ENCODE measurements at regions not wholly inside any gene's neighbourhood (a gene's known extent, or its start where the extent isn't known, plus 50 kb on each side); places are given as distances from the start of the nearest gene placed in this dataset.

DNA sequence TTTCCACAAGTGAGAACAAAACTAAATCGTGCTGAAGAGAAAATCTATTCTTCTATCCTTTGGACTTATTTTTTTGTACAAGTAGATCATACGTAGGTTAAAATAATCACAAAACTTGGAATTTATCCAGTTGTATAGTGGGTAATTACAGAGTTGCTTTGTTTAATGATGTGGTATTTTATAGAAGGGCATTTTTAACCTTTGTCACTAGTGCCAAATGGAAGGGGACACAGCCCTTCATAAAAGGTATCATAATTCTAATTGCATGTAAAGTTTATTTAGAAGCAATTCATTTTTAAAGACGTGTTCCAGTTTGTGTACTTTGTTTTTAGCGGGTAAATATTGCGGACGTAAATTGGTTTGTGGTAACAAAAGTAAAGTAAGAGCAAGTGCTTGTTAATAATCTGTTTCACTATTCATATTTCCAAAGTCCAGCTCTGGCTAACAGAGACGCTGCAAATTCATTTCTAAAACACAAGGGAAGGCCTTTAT is 99.5 kb downstream of the ERCC5 start:
- peaks cover 0 to 1% (median 0%) of the 10 kb centered on the region in 4 experiments; a peak in 1 of 7 replicates for H3K27me3 ChIP-seq (replicated peaks in 1 of 4; ENCODE audit: control insufficient read depth in 3 of 4, extremely low read depth in 1 of 4, insufficient read depth in 3 of 4, low read length in 3 of 4)
- H2BK20ac ChIP-seq (ENCODE audit: low read length): no peak overlapping the region
- H3K79me2 ChIP-seq (ENCODE audit: control insufficient read depth in 1 of 2, insufficient read depth in 2 of 2, low read length in 2 of 2): no peaks in the 10 kb centered on the region
- no peak overlapping the region for H3K4ac ChIP-seq (replicated peaks; ENCODE audit: insufficient read length, low read depth, low read length)
- H2BK5ac ChIP-seq (ENCODE audit: low read depth, low read length): no peak overlapping the region
- no peaks in the 10 kb centered on the region for H3K79me1 ChIP-seq (ENCODE audit: low read depth, low read length)
- ChIA-PET POLR2A (ENCODE audit: partially characterized antibody) (no interaction called here), CTCF (ENCODE audit: partially characterized antibody) (interaction anchor here (1.5 kb wide), 1 partner anchor 11 kb away, joined by 3 read pairs; no protein-coding TSS in a partner anchor)
- FAIRE-seq: no peak
- H3K4me3 ChIP-seq (ENCODE audit: extremely low read depth in 1 of 4, insufficient read depth in 2 of 4, low read depth in 3 of 4, low read length in 4 of 4): no peak overlapping the region
- no peak overlapping the region for H3K9ac ChIP-seq (replicated peaks in 1 of 4; ENCODE audit: extremely low read depth in 1 of 4, low read depth in 3 of 4, low read length in 3 of 4)
- no peak overlapping the region for H2BK12ac ChIP-seq (ENCODE audit: low read depth, low read length)
- 90 to 100% methylated on average over 3 to 7 of the region's 7 CpGs for WGBS, 2 experiments (ENCODE audit: extremely low coverage in 1 of 2, insufficient coverage in 1 of 2, insufficient read length in 1 of 2, insufficient replicate concordance in 2 of 2, low coverage in 1 of 2, low lambda C conversion rate in 2 of 2, missing lambda C conversion rate in 1 of 2)
- no peaks in the 10 kb centered on the region for H3K9me3 ChIP-seq (ENCODE audit: insufficient read depth in 2 of 2, low read depth in 1 of 2, low read length in 1 of 2)
- no peak overlapping the region for H4K91ac ChIP-seq (replicated peaks; ENCODE audit: insufficient read length, low read length)
- no peaks in the 10 kb centered on the region for H3K4me1 ChIP-seq (replicated peaks in 1 of 4; ENCODE audit: control insufficient read depth in 3 of 4, insufficient read depth in 4 of 4, low read length in 3 of 4)
- H3K18ac ChIP-seq (ENCODE audit: extremely low read depth, low read length): no peak overlapping the region
- H2AK5ac ChIP-seq (ENCODE audit: low read depth, low read length): no peak overlapping the region
- H2BK15ac ChIP-seq (ENCODE audit: low read length): no peak overlapping the region
- H3K4me2 ChIP-seq (ENCODE audit: insufficient read depth in 1 of 2, low read depth in 2 of 2, low read length in 2 of 2): no peak overlapping the region
- no peak overlapping the region for H3K14ac ChIP-seq (ENCODE audit: insufficient read length)
- H4K8ac ChIP-seq (ENCODE audit: extremely low read depth, insufficient read depth, low read length): no peak overlapping the region
- no peaks in the 10 kb centered on the region; a peak in 1 of 8 replicates for H3K36me3 ChIP-seq (ENCODE audit: control insufficient read depth in 2 of 4, insufficient read depth in 4 of 4, low read length in 3 of 4)
- no peak overlapping the region for H3K56ac ChIP-seq (replicated peaks; ENCODE audit: insufficient read length, low read depth, low read length)
- no peak overlapping the region for H2AFZ ChIP-seq (ENCODE audit: low read length)
- no peak overlapping the region for H3K23ac ChIP-seq (ENCODE audit: insufficient read length)
- H4K20me1 ChIP-seq (replicated peaks in 1 of 2; ENCODE audit: control insufficient read depth in 1 of 2, insufficient read depth in 2 of 2, low read length in 2 of 2): no peaks in the 10 kb centered on the region
- H2BK120ac ChIP-seq (replicated peaks; ENCODE audit: low read depth, low read length): no peak overlapping the region
- DNase-seq (ENCODE audit: low read depth in 1 of 2, low spot score in 2 of 2): no peak
- H4K5ac ChIP-seq (ENCODE audit: insufficient read length, low read depth, low read length): no peak overlapping the region
- no peaks in the 10 kb centered on the region for H3K23me2 ChIP-seq (ENCODE audit: low read depth, low read length)
- H3K27ac ChIP-seq (ENCODE audit: low read depth, low read length): no peak overlapping the region
- no peak for TF ChIP-seq ZNF274 (IDR thresholded peaks at IDR 0.05; ENCODE audit: borderline replicate concordance, extremely low read depth, low read length)
- TF ChIP-seq CHD1 (IDR thresholded peaks at IDR 0.05; ENCODE audit: low read depth, low read length): no peak
- TF ChIP-seq, protein P1, sequence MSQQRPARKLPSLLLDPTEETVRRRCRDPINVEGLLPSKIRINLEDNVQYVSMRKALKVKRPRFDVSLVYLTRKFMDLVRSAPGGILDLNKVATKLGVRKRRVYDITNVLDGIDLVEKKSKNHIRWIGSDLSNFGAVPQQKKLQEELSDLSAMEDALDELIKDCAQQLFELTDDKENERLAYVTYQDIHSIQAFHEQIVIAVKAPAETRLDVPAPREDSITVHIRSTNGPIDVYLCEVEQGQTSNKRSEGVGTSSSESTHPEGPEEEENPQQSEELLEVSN (IDR thresholded peaks at IDR 0.05): no peak
- TF ChIP-seq KDM4A (IDR thresholded peaks at IDR 0.05; ENCODE audit: low read depth, low read length, severe bottlenecking): no peak
- TF ChIP-seq TEAD4 (IDR thresholded peaks at IDR 0.05; ENCODE audit: low read depth, low read length): no peak
- no peak for TF ChIP-seq CEBPB (IDR thresholded peaks at IDR 0.05; ENCODE audit: low read depth, low read length)
- TF ChIP-seq SAP30 (IDR thresholded peaks at IDR 0.05; ENCODE audit: insufficient read depth, insufficient replicate concordance, low read length): no peak
- TF ChIP-seq SUZ12 (IDR thresholded peaks at IDR 0.05; ENCODE audit: low read length): no peak
- no peak for TF ChIP-seq CBX8 (IDR thresholded peaks at IDR 0.05; ENCODE audit: borderline replicate concordance, low read depth, low read length)
- TF ChIP-seq SIRT6 (IDR thresholded peaks at IDR 0.05; ENCODE audit: low read length): no peak
- no peak for TF ChIP-seq EP300 (IDR thresholded peaks at IDR 0.05; ENCODE audit: borderline replicate concordance in 1 of 2, low read depth in 2 of 2, low read length in 2 of 2)
- TF ChIP-seq, protein P2, sequence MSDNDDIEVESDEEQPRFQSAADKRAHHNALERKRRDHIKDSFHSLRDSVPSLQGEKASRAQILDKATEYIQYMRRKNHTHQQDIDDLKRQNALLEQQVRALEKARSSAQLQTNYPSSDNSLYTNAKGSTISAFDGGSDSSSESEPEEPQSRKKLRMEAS (IDR thresholded peaks at IDR 0.05): no peak
- TF ChIP-seq PHF8 (conservative IDR thresholded peaks at IDR 0.05; ENCODE audit: low read depth, low read length): no peak
- no peak for TF ChIP-seq MAFK (IDR thresholded peaks at IDR 0.05; ENCODE audit: low read depth, low read length)

All from H1 (cell line).